Natural killer cell (primary cell): ENCODE measurements at regions not wholly inside any gene's neighbourhood (a gene's known extent, or its start where the extent isn't known, plus 50 kb on each side); places are given as distances from the start of the nearest gene placed in this dataset.

ENCODE experiments used
- ATAC-seq, 3 donors: fragments of 150-1000 bp in 2 of 3; fragments of 200-7000 bp in 1 of 3; cut with Tn5 transposase; 1 replicate in 1 of 3; 2 replicates in 2 of 3; pipeline ENCODE4 v1.10.0; 2021; ENCODE audit warnings: mild to moderate bottlenecking in 2 of 3, moderate library complexity in 2 of 3
- DNase-seq, 2 donors: peaks; one replicate each; pipeline versions ENCODE4 v3.0.0 to v3.0.0-alpha.2; 2013 to 2021; ENCODE audit warnings: mixed read lengths in 1 of 2
- H3K27ac ChIP-seq: one replicate; pipeline ENCODE4 v1.5.1; 2013; ENCODE audit warnings: mild to moderate bottlenecking, low read length
- H3K27me3 ChIP-seq: one replicate; pipeline ENCODE4 v1.6.1; 2013; ENCODE audit warnings: low read length; ENCODE audit not compliant: control insufficient read depth, insufficient read depth
- H3K36me3 ChIP-seq: one replicate; pipeline ENCODE4 v1.6.1; 2013; ENCODE audit warnings: low read length; ENCODE audit not compliant: control insufficient read depth, insufficient read depth
- H3K4me1 ChIP-seq: one replicate; pipeline ENCODE4 v1.6.1; 2013; ENCODE audit warnings: low read length; ENCODE audit not compliant: control insufficient read depth, insufficient read depth
- H3K4me3 ChIP-seq: one replicate; pipeline ENCODE4 v1.5.1; 2013; ENCODE audit warnings: low read length
- H3K9me3 ChIP-seq: one replicate; pipeline ENCODE4 v1.6.1; 2013; ENCODE audit warnings: low read length; ENCODE audit not compliant: control insufficient read depth, insufficient read depth
- H3K27ac Mint-ChIP-seq, 2 donors: one replicate each; pipeline ENCODE4 v1.8.0; 2022; ENCODE audit warnings: mild to moderate bottlenecking in 2 of 2, mixed read lengths in 2 of 2, moderate library complexity in 1 of 2
- H3K27me3 Mint-ChIP-seq, 2 donors: one replicate each; pipeline ENCODE4 v1.8.0; 2022; ENCODE audit warnings: low read depth in 2 of 2, mixed read lengths in 2 of 2
- H3K36me3 Mint-ChIP-seq: one replicate; pipeline ENCODE4 v1.8.0; 2022; ENCODE audit warnings: mixed read lengths
- H3K4me1 Mint-ChIP-seq, 2 donors: one replicate each; pipeline ENCODE4 v1.8.0; 2022; ENCODE audit warnings: mixed read lengths in 2 of 2
- H3K4me3 Mint-ChIP-seq: one replicate; pipeline ENCODE4 v1.8.0; 2022; ENCODE audit warnings: mild to moderate bottlenecking, moderate library complexity, mixed read lengths
- H3K9me3 Mint-ChIP-seq, 2 donors: one replicate each; pipeline ENCODE4 v1.8.0; 2022; ENCODE audit warnings: mixed read lengths in 2 of 2
- CTCF ChIP-seq: fragments of 200-600 bp; IDR thresholded peaks from one replicate; pipeline ENCODE4 v1.8.0; 2022; ENCODE audit warnings: antibody characterized with exemption
- WGBS: methylation state at CpG from one replicate; pipeline ENCODE4 v1.1.7; 2013; ENCODE audit warnings: missing lambda C conversion rate; ENCODE audit not compliant: insufficient coverage; 5-methylcytosine and 5-hydroxymethylcytosine counted together
- intact Hi-C: fragments of 100-400 bp; cut with micrococcal nuclease; formaldehyde crosslinking; loops from one replicate; pipeline ENCODE4 v1.14.2; 2022

- H3K36me3 ChIP-seq, result no peaks in the 10 kb centered on the region
- peaks cover 10 to 14% of the 10 kb centered on the region in 2 donors for H3K9me3 Mint-ChIP-seq
Observed at GRCh38 chr2:146207901-146208300, 1636.9 kb upstream of the ACVR2A start.

GRCh38 chr2:146207417-146207816, 1637.4 kb upstream of the ACVR2A start:
- no peaks in the 10 kb centered on the region for H3K27me3 Mint-ChIP-seq
- WGBS, result no CpG with 5 or more reads among the region's 1 CpG
- no peak overlapping the region for H3K4me3 Mint-ChIP-seq

More at GRCh38 chr2:146207901-146208300, 1636.9 kb upstream of the ACVR2A start:
- TF ChIP-seq CTCF, result no peak
- Histone ChIP-seq H3K4me3 (no peak overlapping the region), H3K27me3 (no peaks in the 10 kb centered on the region), H3K27ac (no peak overlapping the region), H3K4me1 (no peaks in the 10 kb centered on the region), H3K9me3 (peaks cover 5% of the 10 kb centered on the region)
- Mint-ChIP-seq H3K4me3 (no peak overlapping the region), H3K27me3 (no peaks in the 10 kb centered on the region), H3K4me1 (no peaks in the 10 kb centered on the region), H3K36me3 (no peaks in the 10 kb centered on the region), H3K27ac (no peak overlapping the region)
- WGBS, result 90% methylated on average over 3 of the region's 3 CpGs
- DNase-seq (no peak), ATAC-seq (no peak)
- intact Hi-C loops, result no loop called here

GRCh38 chr2:146203064-146203624, 1641.7 kb upstream of the ACVR2A start:
- DNase-seq (no peak), ATAC-seq (no peak)
- no peak overlapping the region for H3K4me3 ChIP-seq
- H3K4me1 Mint-ChIP-seq, result no peaks in the 10 kb centered on the region
- peaks cover 8 to 10% of the 10 kb centered on the region in 2 donors for H3K9me3 Mint-ChIP-seq
- H3K27ac Mint-ChIP-seq, result no peak overlapping the region
- no peaks in the 10 kb centered on the region for H3K36me3 ChIP-seq
- no peak overlapping the region for H3K27ac ChIP-seq
- H3K4me1 ChIP-seq, result no peaks in the 10 kb centered on the region
- H3K36me3 Mint-ChIP-seq, result peaks cover 4% of the 10 kb centered on the region
- no peak overlapping the region for H3K4me3 Mint-ChIP-seq
- H3K27me3 ChIP-seq, result no peaks in the 10 kb centered on the region
- no peaks in the 10 kb centered on the region for H3K27me3 Mint-ChIP-seq
- WGBS, result 71% methylated on average over 1 of the region's 5 CpGs
- intact Hi-C loops, result no loop called here
- no peaks in the 10 kb centered on the region for H3K9me3 ChIP-seq
- TF ChIP-seq CTCF, result no peak

More at GRCh38 chr2:146207417-146207816, 1637.4 kb upstream of the ACVR2A start:
- H3K36me3 ChIP-seq, result no peaks in the 10 kb centered on the region
- TF ChIP-seq CTCF, result no peak
- H3K27me3 ChIP-seq, result no peaks in the 10 kb centered on the region
- Mint-ChIP-seq H3K4me1 (no peaks in the 10 kb centered on the region), H3K36me3 (no peaks in the 10 kb centered on the region), H3K9me3 (peaks cover 8 to 14% of the 10 kb centered on the region in 2 donors), H3K27ac (no peak overlapping the region)
- no peak for DNase-seq
- no peak overlapping the region for H3K4me3 ChIP-seq
- no peak overlapping the region for H3K27ac ChIP-seq
- H3K9me3 ChIP-seq, result peaks cover 5% of the 10 kb centered on the region
- ATAC-seq, result no peak
- intact Hi-C loops, result no loop called here
- no peaks in the 10 kb centered on the region for H3K4me1 ChIP-seq

GRCh38 chr2:146193619-146194018, 1651.2 kb upstream of the ACVR2A start:
- TF ChIP-seq CTCF, result no peak
- Mint-ChIP-seq H3K27ac (no peak overlapping the region), H3K4me1 (no peaks in the 10 kb centered on the region), H3K4me3 (no peak overlapping the region), H3K27me3 (no peaks in the 10 kb centered on the region), H3K36me3 (peaks cover 9% of the 10 kb centered on the region), H3K9me3 (peaks cover 16% of the 10 kb centered on the region in 2 donors)
- no peaks in the 10 kb centered on the region for H3K36me3 ChIP-seq
- intact Hi-C loops, result no loop called here
- DNase-seq, result no peak
- no peak for ATAC-seq
- no peak overlapping the region for H3K4me3 ChIP-seq
- H3K4me1 ChIP-seq, result no peaks in the 10 kb centered on the region
- H3K27me3 ChIP-seq, result no peaks in the 10 kb centered on the region
- H3K9me3 ChIP-seq, result no peaks in the 10 kb centered on the region
- no peak overlapping the region for H3K27ac ChIP-seq
